GM23338 (cell line): ENCODE measurements at regions not wholly inside any gene's neighbourhood (a gene's known extent, or its start where the extent isn't known, plus 50 kb on each side); places are given as distances from the start of the nearest gene placed in this dataset.

ENCODE experiments used
- ATAC-seq: fragments of 200-7000 bp; cut with Tn5 transposase; 3 replicates; pipeline ENCODE4 v1.9.1; 2020
- DNase-seq: peaks from one replicate; pipeline ENCODE4 v3.0.0-alpha.2; 2015; ENCODE audit warnings: low spot score
- H2AFZ ChIP-seq: fragments of 200-600 bp; sonication (generic); 2 replicates; pipeline ENCODE4 v1.8.0; 2016; ENCODE audit warnings: antibody characterized with exemption, mild to moderate bottlenecking, moderate library complexity
- H3F3A ChIP-seq: fragments of 200-600 bp; sonication (generic); replicated peaks from 2 replicates; pipeline ENCODE4 v1.8.0; 2017; ENCODE audit warnings: antibody characterized with exemption, mixed run types, low read depth
- H3K27ac ChIP-seq: fragments of 200-600 bp; sonication (generic); 2 replicates; pipeline ENCODE4 v1.6.1; 2016; ENCODE audit warnings: low read depth
- H3K27me3 ChIP-seq: fragments of 200-600 bp; sonication (generic); 2 replicates; pipeline ENCODE4 v1.8.0; 2016; ENCODE audit warnings: mild to moderate bottlenecking, mixed run types, moderate library complexity; ENCODE audit not compliant: insufficient read depth
- H3K36me3 ChIP-seq: fragments of 200-600 bp; sonication (generic); 2 replicates; pipeline ENCODE4 v1.8.0; 2016; ENCODE audit warnings: mild to moderate bottlenecking; ENCODE audit not compliant: insufficient read depth
- H3K4me1 ChIP-seq: fragments of 200-600 bp; sonication (generic); 2 replicates; pipeline ENCODE4 v1.8.0; 2016; ENCODE audit warnings: mild to moderate bottlenecking, moderate library complexity; ENCODE audit not compliant: insufficient read depth
- H3K4me2 ChIP-seq: fragments of 200-600 bp; sonication (generic); 2 replicates; pipeline ENCODE4 v1.7.1; 2017; ENCODE audit warnings: mixed run types
- H3K4me3 ChIP-seq: fragments of 200-600 bp; sonication (generic); 2 replicates; pipeline ENCODE4 v1.6.1; 2016; ENCODE audit warnings: mixed run types
- H3K79me2 ChIP-seq: fragments of 200-600 bp; sonication (generic); replicated peaks from 2 replicates; pipeline ENCODE4 v1.8.0; 2017; ENCODE audit warnings: mild to moderate bottlenecking; ENCODE audit not compliant: insufficient read depth
- H3K9me2 ChIP-seq: fragments of 200-600 bp; sonication (generic); 2 replicates; pipeline ENCODE4 v1.8.0; 2017; ENCODE audit not compliant: insufficient read depth
- H4K20me1 ChIP-seq: fragments of 200-600 bp; sonication (generic); replicated peaks from 2 replicates; pipeline ENCODE4 v1.8.0; 2017; ENCODE audit warnings: mild to moderate bottlenecking; ENCODE audit not compliant: insufficient read depth
- H3K27ac Mint-ChIP-seq: 2 replicates; pipeline ENCODE4 v1.8.0; 2020; ENCODE audit warnings: inconsistent platforms, mild to moderate bottlenecking, moderate library complexity, mixed read lengths
- H3K27me3 Mint-ChIP-seq: 3 replicates; pipeline ENCODE4 v1.8.0; 2022; ENCODE audit warnings: low read depth, mild to moderate bottlenecking, moderate library complexity, mixed read lengths, inconsistent platforms; ENCODE audit not compliant: insufficient read depth, poor library complexity
- H3K36me3 Mint-ChIP-seq: 3 replicates; pipeline ENCODE4 v1.8.0; 2021; ENCODE audit warnings: low read depth, mild to moderate bottlenecking, inconsistent platforms, moderate library complexity, mixed read lengths
- H3K4me1 Mint-ChIP-seq: 3 replicates; pipeline ENCODE4 v1.8.0; 2020; ENCODE audit warnings: mild to moderate bottlenecking, inconsistent platforms, mixed read lengths
- H3K4me3 Mint-ChIP-seq: 3 replicates; pipeline ENCODE4 v1.8.0; 2021; ENCODE audit warnings: moderate library complexity, mild to moderate bottlenecking, inconsistent platforms, mixed read lengths
- H3K9me3 Mint-ChIP-seq: 3 replicates; pipeline ENCODE4 v1.8.0; 2020; ENCODE audit warnings: moderate library complexity, mild to moderate bottlenecking, inconsistent platforms, mixed read lengths
- CREB1 ChIP-seq: fragments of 250-450 bp; sonication (Bioruptor Pico); IDR thresholded peaks from 2 replicates; pipeline ENCODE4 v1.5.0; 2020; ENCODE audit warnings: low read depth, mild to moderate bottlenecking, moderate library complexity
- EZH2 ChIP-seq: fragments of 200-600 bp; sonication (generic); IDR thresholded peaks from one replicate; pipeline ENCODE4 v1.8.0; 2017; ENCODE audit warnings: antibody characterized with exemption, mild to moderate bottlenecking, low read depth; ENCODE audit not compliant: unreplicated experiment
- EZH2phosphoT487 ChIP-seq: fragments of 200-600 bp; sonication (generic); IDR thresholded peaks from one replicate; pipeline ENCODE4 v1.8.1; 2018; ENCODE audit warnings: antibody characterized with exemption; ENCODE audit not compliant: unreplicated experiment
- JUNB ChIP-seq: IDR thresholded peaks from one replicate; pipeline ENCODE4 v1.6.1; 2016; ENCODE audit warnings: antibody characterized with exemption; ENCODE audit not compliant: unreplicated experiment
- NANOG ChIP-seq: IDR thresholded peaks from 2 replicates; pipeline ENCODE4 v1.6.1; 2016; ENCODE audit warnings: antibody characterized with exemption, borderline replicate concordance
- POLR2AphosphoS5 ChIP-seq: IDR thresholded peaks from 2 replicates; pipeline ENCODE4 v1.6.1; 2016; ENCODE audit warnings: antibody characterized with exemption, low read depth
- STAT1 ChIP-seq: IDR thresholded peaks from one replicate; pipeline ENCODE4 v1.6.1; 2016; ENCODE audit warnings: antibody characterized with exemption; ENCODE audit not compliant: unreplicated experiment
- ZNF114 ChIP-seq: fragments of 250-450 bp; sonication (Bioruptor Pico); IDR thresholded peaks from 2 replicates; pipeline ENCODE4 v1.5.0; 2020; ENCODE audit warnings: mild to moderate bottlenecking, moderate library complexity
- ZNF331 ChIP-seq: fragments of 250-450 bp; sonication (Bioruptor Pico); IDR thresholded peaks from 2 replicates; pipeline ENCODE4 v1.5.0; 2020; ENCODE audit warnings: low read depth, mild to moderate bottlenecking, moderate library complexity
- TF ChIP-seq, protein P1 (sequence below): fragments of 250-450 bp; sonication (Bioruptor Pico); IDR thresholded peaks from 2 replicates; pipeline ENCODE4 v1.5.0; 2020; ENCODE audit warnings: mild to moderate bottlenecking, moderate library complexity
- TF ChIP-seq, protein P2 (sequence below), 2 experiments: fragments of 200-600 bp in 1 of 2; sonication (generic) in 1 of 2; conservative IDR thresholded peaks; 2 replicates each; pipeline versions ENCODE4 v1.5.1 to v1.6.1; 2016 to 2017; ENCODE audit warnings: antibody characterized with exemption in 2 of 2, low read depth in 2 of 2, mild to moderate bottlenecking in 2 of 2, moderate library complexity in 1 of 2
- TF ChIP-seq, protein P3 (sequence below): IDR thresholded peaks from one replicate; pipeline ENCODE4 v1.6.1; 2018; ENCODE audit warnings: antibody characterized with exemption; ENCODE audit not compliant: unreplicated experiment
- TF ChIP-seq, protein P4 (sequence below): IDR thresholded peaks from 2 replicates; pipeline ENCODE4 v1.6.1; 2016; ENCODE audit warnings: antibody characterized with exemption

DNA sequence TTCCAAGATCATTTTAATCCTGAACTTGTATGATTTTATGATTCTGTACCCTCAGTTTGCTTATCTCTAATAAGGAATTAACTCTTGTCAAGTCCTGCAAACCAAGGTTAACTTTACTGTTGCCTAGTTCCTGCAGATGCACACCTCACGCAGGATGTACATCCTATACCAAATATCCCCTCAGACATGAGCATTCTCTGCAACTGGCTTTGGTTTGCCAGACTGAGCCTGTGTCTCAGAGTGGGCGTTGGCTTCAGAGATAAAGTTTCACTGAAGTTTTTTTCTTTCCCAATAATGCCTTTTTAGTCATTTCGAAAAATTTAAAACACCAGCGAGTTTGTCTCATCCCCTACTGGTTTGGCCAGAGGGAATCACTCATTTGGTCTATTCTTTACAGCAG is 173.9 kb downstream of the NR2F2 start:
- Histone ChIP-seq H3K4me3 (no peak overlapping the region), H4K20me1 (no peaks in the 10 kb centered on the region), H3K27ac (no peak overlapping the region), H3K4me2 (no peak overlapping the region), H3K27me3 (no peaks in the 10 kb centered on the region), H3K9me2 (no peaks in the 10 kb centered on the region; the same call in 1 of the 2 replicates), H3K36me3 (no peaks in the 10 kb centered on the region), H3K79me2 (no peaks in the 10 kb centered on the region), H3K4me1 (no peaks in the 10 kb centered on the region), H3F3A (no peaks in the 10 kb centered on the region), H2AFZ (no peak overlapping the region)
- Mint-ChIP-seq H3K36me3 (no peaks in the 10 kb centered on the region), H3K9me3 (no peaks in the 10 kb centered on the region), H3K27ac (no peak overlapping the region), H3K4me3 (no peak overlapping the region), H3K4me1 (no peaks in the 10 kb centered on the region), H3K27me3 (peaks cover 2% of the 10 kb centered on the region)
- ATAC-seq (no peak), DNase-seq (no peak)
- TF ChIP-seq, protein P1, sequence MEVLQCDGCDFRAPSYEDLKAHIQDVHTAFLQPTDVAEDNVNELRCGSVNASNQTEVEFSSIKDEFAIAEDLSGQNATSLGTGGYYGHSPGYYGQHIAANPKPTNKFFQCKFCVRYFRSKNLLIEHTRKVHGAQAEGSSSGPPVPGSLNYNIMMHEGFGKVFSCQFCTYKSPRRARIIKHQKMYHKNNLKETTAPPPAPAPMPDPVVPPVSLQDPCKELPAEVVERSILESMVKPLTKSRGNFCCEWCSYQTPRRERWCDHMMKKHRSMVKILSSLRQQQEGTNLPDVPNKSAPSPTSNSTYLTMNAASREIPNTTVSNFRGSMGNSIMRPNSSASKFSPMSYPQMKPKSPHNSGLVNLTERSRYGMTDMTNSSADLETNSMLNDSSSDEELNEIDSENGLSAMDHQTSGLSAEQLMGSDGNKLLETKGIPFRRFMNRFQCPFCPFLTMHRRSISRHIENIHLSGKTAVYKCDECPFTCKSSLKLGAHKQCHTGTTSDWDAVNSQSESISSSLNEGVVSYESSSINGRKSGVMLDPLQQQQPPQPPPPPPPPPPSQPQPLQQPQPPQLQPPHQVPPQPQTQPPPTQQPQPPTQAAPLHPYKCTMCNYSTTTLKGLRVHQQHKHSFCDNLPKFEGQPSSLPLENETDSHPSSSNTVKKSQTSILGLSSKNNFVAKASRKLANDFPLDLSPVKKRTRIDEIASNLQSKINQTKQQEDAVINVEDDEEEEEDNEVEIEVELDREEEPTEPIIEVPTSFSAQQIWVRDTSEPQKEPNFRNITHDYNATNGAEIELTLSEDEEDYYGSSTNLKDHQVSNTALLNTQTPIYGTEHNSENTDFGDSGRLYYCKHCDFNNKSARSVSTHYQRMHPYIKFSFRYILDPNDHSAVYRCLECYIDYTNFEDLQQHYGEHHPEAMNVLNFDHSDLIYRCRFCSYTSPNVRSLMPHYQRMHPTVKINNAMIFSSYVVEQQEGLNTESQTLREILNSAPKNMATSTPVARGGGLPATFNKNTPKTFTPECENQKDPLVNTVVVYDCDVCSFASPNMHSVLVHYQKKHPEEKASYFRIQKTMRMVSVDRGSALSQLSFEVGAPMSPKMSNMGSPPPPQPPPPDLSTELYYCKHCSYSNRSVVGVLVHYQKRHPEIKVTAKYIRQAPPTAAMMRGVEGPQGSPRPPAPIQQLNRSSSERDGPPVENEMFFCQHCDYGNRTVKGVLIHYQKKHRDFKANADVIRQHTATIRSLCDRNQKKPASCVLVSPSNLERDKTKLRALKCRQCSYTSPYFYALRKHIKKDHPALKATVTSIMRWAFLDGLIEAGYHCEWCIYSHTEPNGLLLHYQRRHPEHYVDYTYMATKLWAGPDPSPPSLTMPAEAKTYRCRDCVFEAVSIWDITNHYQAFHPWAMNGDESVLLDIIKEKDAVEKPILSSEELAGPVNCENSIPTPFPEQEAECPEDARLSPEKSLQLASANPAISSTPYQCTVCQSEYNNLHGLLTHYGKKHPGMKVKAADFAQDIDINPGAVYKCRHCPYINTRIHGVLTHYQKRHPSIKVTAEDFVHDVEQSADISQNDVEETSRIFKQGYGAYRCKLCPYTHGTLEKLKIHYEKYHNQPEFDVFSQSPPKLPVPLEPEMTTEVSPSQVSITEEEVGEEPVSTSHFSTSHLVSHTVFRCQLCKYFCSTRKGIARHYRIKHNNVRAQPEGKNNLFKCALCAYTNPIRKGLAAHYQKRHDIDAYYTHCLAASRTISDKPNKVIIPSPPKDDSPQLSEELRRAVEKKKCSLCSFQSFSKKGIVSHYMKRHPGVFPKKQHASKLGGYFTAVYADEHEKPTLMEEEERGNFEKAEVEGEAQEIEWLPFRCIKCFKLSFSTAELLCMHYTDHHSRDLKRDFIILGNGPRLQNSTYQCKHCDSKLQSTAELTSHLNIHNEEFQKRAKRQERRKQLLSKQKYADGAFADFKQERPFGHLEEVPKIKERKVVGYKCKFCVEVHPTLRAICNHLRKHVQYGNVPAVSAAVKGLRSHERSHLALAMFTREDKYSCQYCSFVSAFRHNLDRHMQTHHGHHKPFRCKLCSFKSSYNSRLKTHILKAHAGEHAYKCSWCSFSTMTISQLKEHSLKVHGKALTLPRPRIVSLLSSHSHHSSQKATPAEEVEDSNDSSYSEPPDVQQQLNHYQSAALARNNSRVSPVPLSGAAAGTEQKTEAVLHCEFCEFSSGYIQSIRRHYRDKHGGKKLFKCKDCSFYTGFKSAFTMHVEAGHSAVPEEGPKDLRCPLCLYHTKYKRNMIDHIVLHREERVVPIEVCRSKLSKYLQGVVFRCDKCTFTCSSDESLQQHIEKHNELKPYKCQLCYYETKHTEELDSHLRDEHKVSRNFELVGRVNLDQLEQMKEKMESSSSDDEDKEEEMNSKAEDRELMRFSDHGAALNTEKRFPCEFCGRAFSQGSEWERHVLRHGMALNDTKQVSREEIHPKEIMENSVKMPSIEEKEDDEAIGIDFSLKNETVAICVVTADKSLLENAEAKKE (CRISPR knock-in tag): no peak
- TF ChIP-seq STAT1: no peak
- TF ChIP-seq EZH2phosphoT487: no peak
- no peak for TF ChIP-seq JUNB
- no peak for TF ChIP-seq ZNF114 (CRISPR knock-in tag)
- no peak for TF ChIP-seq NANOG
- TF ChIP-seq, protein P2, sequence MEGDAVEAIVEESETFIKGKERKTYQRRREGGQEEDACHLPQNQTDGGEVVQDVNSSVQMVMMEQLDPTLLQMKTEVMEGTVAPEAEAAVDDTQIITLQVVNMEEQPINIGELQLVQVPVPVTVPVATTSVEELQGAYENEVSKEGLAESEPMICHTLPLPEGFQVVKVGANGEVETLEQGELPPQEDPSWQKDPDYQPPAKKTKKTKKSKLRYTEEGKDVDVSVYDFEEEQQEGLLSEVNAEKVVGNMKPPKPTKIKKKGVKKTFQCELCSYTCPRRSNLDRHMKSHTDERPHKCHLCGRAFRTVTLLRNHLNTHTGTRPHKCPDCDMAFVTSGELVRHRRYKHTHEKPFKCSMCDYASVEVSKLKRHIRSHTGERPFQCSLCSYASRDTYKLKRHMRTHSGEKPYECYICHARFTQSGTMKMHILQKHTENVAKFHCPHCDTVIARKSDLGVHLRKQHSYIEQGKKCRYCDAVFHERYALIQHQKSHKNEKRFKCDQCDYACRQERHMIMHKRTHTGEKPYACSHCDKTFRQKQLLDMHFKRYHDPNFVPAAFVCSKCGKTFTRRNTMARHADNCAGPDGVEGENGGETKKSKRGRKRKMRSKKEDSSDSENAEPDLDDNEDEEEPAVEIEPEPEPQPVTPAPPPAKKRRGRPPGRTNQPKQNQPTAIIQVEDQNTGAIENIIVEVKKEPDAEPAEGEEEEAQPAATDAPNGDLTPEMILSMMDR (conservative IDR thresholded peaks at IDR 0.05; ENCODE audit: low read depth in 2 of 2): no peak
- TF ChIP-seq ZNF331 (CRISPR knock-in tag): no peak
- TF ChIP-seq, protein P3, sequence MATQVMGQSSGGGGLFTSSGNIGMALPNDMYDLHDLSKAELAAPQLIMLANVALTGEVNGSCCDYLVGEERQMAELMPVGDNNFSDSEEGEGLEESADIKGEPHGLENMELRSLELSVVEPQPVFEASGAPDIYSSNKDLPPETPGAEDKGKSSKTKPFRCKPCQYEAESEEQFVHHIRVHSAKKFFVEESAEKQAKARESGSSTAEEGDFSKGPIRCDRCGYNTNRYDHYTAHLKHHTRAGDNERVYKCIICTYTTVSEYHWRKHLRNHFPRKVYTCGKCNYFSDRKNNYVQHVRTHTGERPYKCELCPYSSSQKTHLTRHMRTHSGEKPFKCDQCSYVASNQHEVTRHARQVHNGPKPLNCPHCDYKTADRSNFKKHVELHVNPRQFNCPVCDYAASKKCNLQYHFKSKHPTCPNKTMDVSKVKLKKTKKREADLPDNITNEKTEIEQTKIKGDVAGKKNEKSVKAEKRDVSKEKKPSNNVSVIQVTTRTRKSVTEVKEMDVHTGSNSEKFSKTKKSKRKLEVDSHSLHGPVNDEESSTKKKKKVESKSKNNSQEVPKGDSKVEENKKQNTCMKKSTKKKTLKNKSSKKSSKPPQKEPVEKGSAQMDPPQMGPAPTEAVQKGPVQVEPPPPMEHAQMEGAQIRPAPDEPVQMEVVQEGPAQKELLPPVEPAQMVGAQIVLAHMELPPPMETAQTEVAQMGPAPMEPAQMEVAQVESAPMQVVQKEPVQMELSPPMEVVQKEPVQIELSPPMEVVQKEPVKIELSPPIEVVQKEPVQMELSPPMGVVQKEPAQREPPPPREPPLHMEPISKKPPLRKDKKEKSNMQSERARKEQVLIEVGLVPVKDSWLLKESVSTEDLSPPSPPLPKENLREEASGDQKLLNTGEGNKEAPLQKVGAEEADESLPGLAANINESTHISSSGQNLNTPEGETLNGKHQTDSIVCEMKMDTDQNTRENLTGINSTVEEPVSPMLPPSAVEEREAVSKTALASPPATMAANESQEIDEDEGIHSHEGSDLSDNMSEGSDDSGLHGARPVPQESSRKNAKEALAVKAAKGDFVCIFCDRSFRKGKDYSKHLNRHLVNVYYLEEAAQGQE: no peak
- no peak for TF ChIP-seq CREB1 (CRISPR knock-in tag)
- no peak for TF ChIP-seq POLR2AphosphoS5
- TF ChIP-seq, protein P4, sequence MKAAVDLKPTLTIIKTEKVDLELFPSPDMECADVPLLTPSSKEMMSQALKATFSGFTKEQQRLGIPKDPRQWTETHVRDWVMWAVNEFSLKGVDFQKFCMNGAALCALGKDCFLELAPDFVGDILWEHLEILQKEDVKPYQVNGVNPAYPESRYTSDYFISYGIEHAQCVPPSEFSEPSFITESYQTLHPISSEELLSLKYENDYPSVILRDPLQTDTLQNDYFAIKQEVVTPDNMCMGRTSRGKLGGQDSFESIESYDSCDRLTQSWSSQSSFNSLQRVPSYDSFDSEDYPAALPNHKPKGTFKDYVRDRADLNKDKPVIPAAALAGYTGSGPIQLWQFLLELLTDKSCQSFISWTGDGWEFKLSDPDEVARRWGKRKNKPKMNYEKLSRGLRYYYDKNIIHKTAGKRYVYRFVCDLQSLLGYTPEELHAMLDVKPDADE: no peak
- no peak for TF ChIP-seq EZH2
